HG03521 (cell line): ENCODE measurements at regions not wholly inside any gene's neighbourhood (a gene's known extent, or its start where the extent isn't known, plus 50 kb on each side); places are given as distances from the start of the nearest gene placed in this dataset.
"Not testable (repeated sequence)": the region's sequence is repeated elsewhere in the genome, so short reads cannot be mapped to it uniquely, and the experiment has no call there.

ENCODE experiments used
- ATAC-seq: cut with Tn5 transposase; IDR thresholded peaks from one replicate; pipeline ENCODE4 v1.9.1; 2021; ENCODE audit warnings: mild to moderate bottlenecking, moderate library complexity; ENCODE audit not compliant: unreplicated experiment

- no peak for ATAC-seq
Observed at GRCh38 chr6:19369785-19370184, 467.4 kb upstream of the ID4 start.

- no peak for ATAC-seq
Observed at GRCh38 chr6:19370831-19371230, 466.3 kb upstream of the ID4 start.

- no peak for ATAC-seq
Observed at GRCh38 chr6:19375613-19376012, 461.6 kb upstream of the ID4 start.

- no peak for ATAC-seq
Observed at GRCh38 chr6:19377722-19378121, 459.4 kb upstream of the ID4 start.

- no peak for ATAC-seq
Observed at GRCh38 chr6:19380293-19380692, 456.9 kb upstream of the ID4 start.

- no peak for ATAC-seq
Observed at GRCh38 chr6:19382676-19383075, 454.5 kb upstream of the ID4 start.

- ATAC-seq: no peak
Observed at GRCh38 chr6:19391926-19392325, 445.2 kb upstream of the ID4 start.

GRCh38 chr6:19394051-19394450 is 443.1 kb upstream of the ID4 start:
- ATAC-seq: no peak

GRCh38 chr6:19394687-19395086 is 442.5 kb upstream of the ID4 start:
- ATAC-seq: no peak

- no peak for ATAC-seq
Observed at GRCh38 chr6:19395316-19395715, 441.9 kb upstream of the ID4 start.

GRCh38 chr6:19399406-19399805 is 437.8 kb upstream of the ID4 start:
- no peak for ATAC-seq

- ATAC-seq: not testable (repeated sequence)
Observed at GRCh38 chr6:19404884-19405283, 432.3 kb upstream of the ID4 start.

- no peak for ATAC-seq
Observed at GRCh38 chr6:19408331-19408730, 428.8 kb upstream of the ID4 start.

GRCh38 chr6:19410481-19410880 is 426.7 kb upstream of the ID4 start:
- no peak for ATAC-seq

- no peak for ATAC-seq
Observed at GRCh38 chr6:19413323-19413722, 423.8 kb upstream of the ID4 start.

- no peak for ATAC-seq
Observed at GRCh38 chr6:19415605-19416326, 421.4 kb upstream of the ID4 start.

GRCh38 chr6:19416811-19417210 is 420.4 kb upstream of the ID4 start:
- no peak for ATAC-seq

GRCh38 chr6:19417713-19418112 is 419.5 kb upstream of the ID4 start:
- no peak for ATAC-seq

- ATAC-seq: no peak
Observed at GRCh38 chr6:19424853-19425252, 412.3 kb upstream of the ID4 start.

- ATAC-seq: no peak
Observed at GRCh38 chr6:19427548-19427947, 409.6 kb upstream of the ID4 start.

GRCh38 chr6:19432966-19433498 is 404.1 kb upstream of the ID4 start:
- ATAC-seq: no peak

GRCh38 chr6:19434065-19434464 is 403.1 kb upstream of the ID4 start:
- no peak for ATAC-seq

GRCh38 chr6:19435755-19436154 is 401.4 kb upstream of the ID4 start:
- no peak for ATAC-seq
